ENCODE measurements at regions not wholly inside any gene's neighbourhood (a gene's known extent, or its start where the extent isn't known, plus 50 kb on each side); places are given as distances from the start of the nearest gene placed in this dataset.

DNA sequence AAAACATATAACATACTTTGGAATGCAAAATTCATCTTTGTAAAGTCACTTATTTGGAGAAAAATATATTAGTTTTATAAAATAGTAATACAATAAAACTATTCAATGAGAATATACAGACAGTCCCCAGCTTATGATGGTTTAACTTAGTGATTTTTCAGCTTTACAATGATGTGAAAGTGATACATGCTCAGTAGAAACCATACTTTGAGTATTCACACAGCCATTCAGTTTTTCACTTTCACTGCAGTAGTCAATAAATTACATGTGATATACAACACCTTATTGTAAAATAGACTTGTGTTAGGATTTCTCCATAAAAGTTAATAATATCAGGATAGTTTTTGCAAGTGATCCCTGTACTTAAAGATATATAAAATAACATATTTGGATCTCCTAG lies 436.0 kb downstream of the CENPC start:
- no peak for TF ChIP-seq POLR2A (IDR thresholded peaks at IDR 0.05)
- TF ChIP-seq, protein P1, sequence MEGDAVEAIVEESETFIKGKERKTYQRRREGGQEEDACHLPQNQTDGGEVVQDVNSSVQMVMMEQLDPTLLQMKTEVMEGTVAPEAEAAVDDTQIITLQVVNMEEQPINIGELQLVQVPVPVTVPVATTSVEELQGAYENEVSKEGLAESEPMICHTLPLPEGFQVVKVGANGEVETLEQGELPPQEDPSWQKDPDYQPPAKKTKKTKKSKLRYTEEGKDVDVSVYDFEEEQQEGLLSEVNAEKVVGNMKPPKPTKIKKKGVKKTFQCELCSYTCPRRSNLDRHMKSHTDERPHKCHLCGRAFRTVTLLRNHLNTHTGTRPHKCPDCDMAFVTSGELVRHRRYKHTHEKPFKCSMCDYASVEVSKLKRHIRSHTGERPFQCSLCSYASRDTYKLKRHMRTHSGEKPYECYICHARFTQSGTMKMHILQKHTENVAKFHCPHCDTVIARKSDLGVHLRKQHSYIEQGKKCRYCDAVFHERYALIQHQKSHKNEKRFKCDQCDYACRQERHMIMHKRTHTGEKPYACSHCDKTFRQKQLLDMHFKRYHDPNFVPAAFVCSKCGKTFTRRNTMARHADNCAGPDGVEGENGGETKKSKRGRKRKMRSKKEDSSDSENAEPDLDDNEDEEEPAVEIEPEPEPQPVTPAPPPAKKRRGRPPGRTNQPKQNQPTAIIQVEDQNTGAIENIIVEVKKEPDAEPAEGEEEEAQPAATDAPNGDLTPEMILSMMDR (IDR thresholded peaks at IDR 0.05), result no peak
